ENCODE measurements at regions not wholly inside any gene's neighbourhood (a gene's known extent, or its start where the extent isn't known, plus 50 kb on each side); places are given as distances from the start of the nearest gene placed in this dataset.

DNA sequence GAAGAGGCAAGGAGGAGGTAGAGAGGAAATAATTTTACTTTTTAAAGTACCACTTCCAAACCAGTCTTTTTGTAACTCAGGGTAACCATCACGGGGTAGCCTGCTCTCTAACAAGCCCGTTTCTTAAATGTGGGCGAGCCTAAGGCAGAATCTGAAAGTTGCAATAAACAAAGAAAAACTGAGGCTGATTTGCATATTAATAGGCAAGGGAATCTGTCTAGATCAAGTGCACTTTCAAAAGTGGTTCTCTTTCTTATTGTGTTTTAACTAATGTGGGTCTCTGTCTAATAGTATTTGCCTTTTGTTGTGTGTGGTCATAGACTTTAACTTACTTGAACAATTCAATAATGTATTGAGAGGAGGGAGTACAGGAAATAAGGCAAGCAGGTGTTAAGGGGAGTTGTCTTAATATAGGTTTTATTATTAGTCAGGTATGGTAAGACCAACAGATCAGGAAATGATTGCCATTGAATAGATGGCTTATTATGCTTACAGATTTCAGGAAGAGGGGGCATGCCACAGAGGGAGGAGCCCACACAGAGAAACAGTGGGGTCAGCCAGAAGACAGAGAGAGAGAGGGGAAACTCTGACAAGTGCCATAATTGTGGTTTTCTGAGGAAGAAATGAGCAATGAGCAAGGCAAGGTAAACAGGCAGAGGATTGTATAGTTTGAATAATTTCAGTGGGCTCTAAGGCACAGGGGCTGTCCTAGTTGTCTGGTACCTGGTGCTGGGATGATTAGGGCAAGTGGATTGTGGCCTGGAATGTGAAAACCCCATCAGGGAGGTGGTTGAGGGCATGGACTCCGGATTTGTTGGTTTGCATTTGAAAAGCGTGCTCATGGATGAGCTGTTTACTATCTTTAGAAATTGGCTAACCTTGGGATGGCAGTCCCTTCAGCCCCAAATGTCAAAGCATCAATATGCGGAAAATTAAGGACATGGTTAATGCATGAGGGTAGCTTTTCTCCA is 237.2 kb downstream of the TOX3 start:
- Histone ChIP-seq H3F3A (replicated peaks; ENCODE audit: low read depth) (no peaks in the 10 kb centered on the region), H3K9me2 (ENCODE audit: insufficient read depth) (peaks cover 12% of the 10 kb centered on the region; the same call in 1 of the 2 replicates), H3K27ac (ENCODE audit: low read depth) (no peak overlapping the region), H3K4me1 (ENCODE audit: insufficient read depth) (peaks cover 21% of the 10 kb centered on the region), H3K27me3 (ENCODE audit: insufficient read depth) (no peaks in the 10 kb centered on the region), H2AFZ (peak overlapping the region; percentile 49; the same call in 1 of the 2 replicates), H3K79me2 (replicated peaks; ENCODE audit: insufficient read depth) (no peaks in the 10 kb centered on the region), H4K20me1 (replicated peaks; ENCODE audit: insufficient read depth) (no peaks in the 10 kb centered on the region), H3K4me3 (no peak overlapping the region), H3K36me3 (ENCODE audit: insufficient read depth) (no peaks in the 10 kb centered on the region), H3K4me2 (peak overlapping the region; percentile 45)
- Mint-ChIP-seq H3K4me3 (no peak overlapping the region), H3K27me3 (ENCODE audit: insufficient read depth, low read depth, poor library complexity) (peaks cover 3% of the 10 kb centered on the region), H3K27ac (no peak overlapping the region; the same call in 1 of the 2 replicates), H3K4me1 (peaks cover 26% of the 10 kb centered on the region), H3K9me3 (no peaks in the 10 kb centered on the region), H3K36me3 (ENCODE audit: low read depth) (no peaks in the 10 kb centered on the region)
- ATAC-seq (peak; percentile 50; the same call in 2 of the 3 replicates), DNase-seq (ENCODE audit: low spot score) (peak; percentile 41)
- TF ChIP-seq CTCF (conservative IDR thresholded peaks at IDR 0.05; ENCODE audit: low read depth in 2 of 2) (no peak), EZH2 (IDR thresholded peaks at IDR 0.05; ENCODE audit: low read depth, unreplicated experiment) (no peak), EZH2phosphoT487 (IDR thresholded peaks at IDR 0.05; ENCODE audit: unreplicated experiment) (no peak), STAT1 (IDR thresholded peaks at IDR 0.05; ENCODE audit: unreplicated experiment) (no peak), REST (IDR thresholded peaks at IDR 0.05; ENCODE audit: unreplicated experiment) (no peak), ETS1 (IDR thresholded peaks at IDR 0.05) (no peak), NANOG (IDR thresholded peaks at IDR 0.05; ENCODE audit: borderline replicate concordance) (no peak), POLR2AphosphoS5 (IDR thresholded peaks at IDR 0.05; ENCODE audit: low read depth) (no peak), JUNB (IDR thresholded peaks at IDR 0.05; ENCODE audit: unreplicated experiment) (no peak), ZNF331 (CRISPR knock-in tag; IDR thresholded peaks at IDR 0.05; ENCODE audit: low read depth) (no peak), CREB1 (CRISPR knock-in tag; IDR thresholded peaks at IDR 0.05; ENCODE audit: low read depth) (no peak), ZNF114 (CRISPR knock-in tag; IDR thresholded peaks at IDR 0.05) (no peak)
- TF ChIP-seq, protein P1, sequence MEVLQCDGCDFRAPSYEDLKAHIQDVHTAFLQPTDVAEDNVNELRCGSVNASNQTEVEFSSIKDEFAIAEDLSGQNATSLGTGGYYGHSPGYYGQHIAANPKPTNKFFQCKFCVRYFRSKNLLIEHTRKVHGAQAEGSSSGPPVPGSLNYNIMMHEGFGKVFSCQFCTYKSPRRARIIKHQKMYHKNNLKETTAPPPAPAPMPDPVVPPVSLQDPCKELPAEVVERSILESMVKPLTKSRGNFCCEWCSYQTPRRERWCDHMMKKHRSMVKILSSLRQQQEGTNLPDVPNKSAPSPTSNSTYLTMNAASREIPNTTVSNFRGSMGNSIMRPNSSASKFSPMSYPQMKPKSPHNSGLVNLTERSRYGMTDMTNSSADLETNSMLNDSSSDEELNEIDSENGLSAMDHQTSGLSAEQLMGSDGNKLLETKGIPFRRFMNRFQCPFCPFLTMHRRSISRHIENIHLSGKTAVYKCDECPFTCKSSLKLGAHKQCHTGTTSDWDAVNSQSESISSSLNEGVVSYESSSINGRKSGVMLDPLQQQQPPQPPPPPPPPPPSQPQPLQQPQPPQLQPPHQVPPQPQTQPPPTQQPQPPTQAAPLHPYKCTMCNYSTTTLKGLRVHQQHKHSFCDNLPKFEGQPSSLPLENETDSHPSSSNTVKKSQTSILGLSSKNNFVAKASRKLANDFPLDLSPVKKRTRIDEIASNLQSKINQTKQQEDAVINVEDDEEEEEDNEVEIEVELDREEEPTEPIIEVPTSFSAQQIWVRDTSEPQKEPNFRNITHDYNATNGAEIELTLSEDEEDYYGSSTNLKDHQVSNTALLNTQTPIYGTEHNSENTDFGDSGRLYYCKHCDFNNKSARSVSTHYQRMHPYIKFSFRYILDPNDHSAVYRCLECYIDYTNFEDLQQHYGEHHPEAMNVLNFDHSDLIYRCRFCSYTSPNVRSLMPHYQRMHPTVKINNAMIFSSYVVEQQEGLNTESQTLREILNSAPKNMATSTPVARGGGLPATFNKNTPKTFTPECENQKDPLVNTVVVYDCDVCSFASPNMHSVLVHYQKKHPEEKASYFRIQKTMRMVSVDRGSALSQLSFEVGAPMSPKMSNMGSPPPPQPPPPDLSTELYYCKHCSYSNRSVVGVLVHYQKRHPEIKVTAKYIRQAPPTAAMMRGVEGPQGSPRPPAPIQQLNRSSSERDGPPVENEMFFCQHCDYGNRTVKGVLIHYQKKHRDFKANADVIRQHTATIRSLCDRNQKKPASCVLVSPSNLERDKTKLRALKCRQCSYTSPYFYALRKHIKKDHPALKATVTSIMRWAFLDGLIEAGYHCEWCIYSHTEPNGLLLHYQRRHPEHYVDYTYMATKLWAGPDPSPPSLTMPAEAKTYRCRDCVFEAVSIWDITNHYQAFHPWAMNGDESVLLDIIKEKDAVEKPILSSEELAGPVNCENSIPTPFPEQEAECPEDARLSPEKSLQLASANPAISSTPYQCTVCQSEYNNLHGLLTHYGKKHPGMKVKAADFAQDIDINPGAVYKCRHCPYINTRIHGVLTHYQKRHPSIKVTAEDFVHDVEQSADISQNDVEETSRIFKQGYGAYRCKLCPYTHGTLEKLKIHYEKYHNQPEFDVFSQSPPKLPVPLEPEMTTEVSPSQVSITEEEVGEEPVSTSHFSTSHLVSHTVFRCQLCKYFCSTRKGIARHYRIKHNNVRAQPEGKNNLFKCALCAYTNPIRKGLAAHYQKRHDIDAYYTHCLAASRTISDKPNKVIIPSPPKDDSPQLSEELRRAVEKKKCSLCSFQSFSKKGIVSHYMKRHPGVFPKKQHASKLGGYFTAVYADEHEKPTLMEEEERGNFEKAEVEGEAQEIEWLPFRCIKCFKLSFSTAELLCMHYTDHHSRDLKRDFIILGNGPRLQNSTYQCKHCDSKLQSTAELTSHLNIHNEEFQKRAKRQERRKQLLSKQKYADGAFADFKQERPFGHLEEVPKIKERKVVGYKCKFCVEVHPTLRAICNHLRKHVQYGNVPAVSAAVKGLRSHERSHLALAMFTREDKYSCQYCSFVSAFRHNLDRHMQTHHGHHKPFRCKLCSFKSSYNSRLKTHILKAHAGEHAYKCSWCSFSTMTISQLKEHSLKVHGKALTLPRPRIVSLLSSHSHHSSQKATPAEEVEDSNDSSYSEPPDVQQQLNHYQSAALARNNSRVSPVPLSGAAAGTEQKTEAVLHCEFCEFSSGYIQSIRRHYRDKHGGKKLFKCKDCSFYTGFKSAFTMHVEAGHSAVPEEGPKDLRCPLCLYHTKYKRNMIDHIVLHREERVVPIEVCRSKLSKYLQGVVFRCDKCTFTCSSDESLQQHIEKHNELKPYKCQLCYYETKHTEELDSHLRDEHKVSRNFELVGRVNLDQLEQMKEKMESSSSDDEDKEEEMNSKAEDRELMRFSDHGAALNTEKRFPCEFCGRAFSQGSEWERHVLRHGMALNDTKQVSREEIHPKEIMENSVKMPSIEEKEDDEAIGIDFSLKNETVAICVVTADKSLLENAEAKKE (CRISPR knock-in tag; IDR thresholded peaks at IDR 0.05), result no peak
